Muscle of leg (tissue), 3 donors: ENCODE measurements at regions not wholly inside any gene's neighbourhood (a gene's known extent, or its start where the extent isn't known, plus 50 kb on each side); places are given as distances from the start of the nearest gene placed in this dataset.

Experiments used
- DNase-seq: peaks from one replicate; pipeline ENCODE4 v3.0.0; 2013
- H3K27ac ChIP-seq: one replicate; pipeline ENCODE4 v1.5.1; 2013; ENCODE audit warnings: mild to moderate bottlenecking, low read length, control low read depth
- H3K27me3 ChIP-seq: one replicate; pipeline ENCODE4 v1.6.1; 2013; ENCODE audit warnings: low read length; ENCODE audit not compliant: control insufficient read depth, insufficient read depth
- H3K36me3 ChIP-seq: one replicate; pipeline ENCODE4 v1.6.1; 2013; ENCODE audit warnings: low read length; ENCODE audit not compliant: control insufficient read depth, insufficient read depth
- H3K4me1 ChIP-seq: one replicate; pipeline ENCODE4 v1.6.1; 2013; ENCODE audit warnings: low read length; ENCODE audit not compliant: control insufficient read depth, insufficient read depth
- H3K4me3 ChIP-seq: one replicate; pipeline ENCODE4 v1.5.1; 2013; ENCODE audit warnings: low read length, control low read depth
- H3K9me3 ChIP-seq: replicated peaks from 2 replicates; pipeline ENCODE4 v1.6.1; 2013; ENCODE audit warnings: low read depth, low read length; ENCODE audit not compliant: control insufficient read depth
- WGBS: methylation state at CpG from one replicate; pipeline ENCODE4 v1.1.5; 2013; ENCODE audit warnings: missing lambda C conversion rate; ENCODE audit not compliant: insufficient coverage; 5-methylcytosine and 5-hydroxymethylcytosine counted together

DNA sequence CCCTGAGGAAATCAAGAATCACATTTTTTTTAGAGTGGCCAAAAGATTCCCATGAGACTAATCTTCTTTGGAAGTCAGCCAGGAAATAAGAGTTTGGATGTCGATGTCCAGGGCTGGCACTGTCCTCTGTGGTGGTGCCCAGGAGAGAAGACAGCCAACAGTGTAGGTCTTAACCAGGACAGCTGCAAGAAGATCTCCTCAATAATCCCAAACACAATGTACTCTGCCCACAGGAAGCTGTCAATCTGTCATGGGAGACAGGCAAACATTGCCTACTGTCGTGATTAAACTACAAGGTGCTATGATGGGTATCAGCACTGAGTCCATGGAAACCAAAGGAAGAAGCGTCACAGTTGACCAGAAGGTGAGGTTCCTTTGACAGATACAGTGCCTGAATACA, 174.1 kb downstream of the PIK3R1 start:
- DNase-seq = no peak
- no CpG with 5 or more reads among the region's 3 CpGs for WGBS
- H3K4me3 ChIP-seq = no peak overlapping the region
- H3K27me3 ChIP-seq = no peaks in the 10 kb centered on the region
- H3K36me3 ChIP-seq = no peaks in the 10 kb centered on the region
- H3K4me1 ChIP-seq = no peaks in the 10 kb centered on the region
- H3K9me3 ChIP-seq = peaks cover 2% of the 10 kb centered on the region
- no peak overlapping the region for H3K27ac ChIP-seq

DNA sequence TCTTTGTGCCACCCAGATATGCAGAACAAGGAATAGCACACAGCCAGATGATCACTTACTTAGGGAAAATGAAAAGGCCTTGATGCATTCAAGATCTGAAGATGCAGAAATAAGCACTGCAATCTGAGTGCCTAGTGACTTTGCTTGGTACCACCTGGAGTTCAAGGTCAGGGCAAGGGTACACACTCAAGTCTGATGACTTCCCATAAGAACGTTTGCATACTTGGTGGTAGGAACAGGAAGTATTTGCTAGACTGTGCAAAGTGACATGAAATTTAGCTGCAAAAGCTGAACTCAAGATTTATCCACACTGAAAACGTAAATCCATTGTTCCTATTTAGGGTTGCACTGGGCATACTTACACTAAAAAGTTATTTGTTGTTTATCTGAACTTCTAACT, 177.1 kb downstream of the PIK3R1 start:
- Histone ChIP-seq H3K36me3 (no peaks in the 10 kb centered on the region), H3K4me3 (no peak overlapping the region)
- no CpG with 5 or more reads among the region's 2 CpGs for WGBS

DNA sequence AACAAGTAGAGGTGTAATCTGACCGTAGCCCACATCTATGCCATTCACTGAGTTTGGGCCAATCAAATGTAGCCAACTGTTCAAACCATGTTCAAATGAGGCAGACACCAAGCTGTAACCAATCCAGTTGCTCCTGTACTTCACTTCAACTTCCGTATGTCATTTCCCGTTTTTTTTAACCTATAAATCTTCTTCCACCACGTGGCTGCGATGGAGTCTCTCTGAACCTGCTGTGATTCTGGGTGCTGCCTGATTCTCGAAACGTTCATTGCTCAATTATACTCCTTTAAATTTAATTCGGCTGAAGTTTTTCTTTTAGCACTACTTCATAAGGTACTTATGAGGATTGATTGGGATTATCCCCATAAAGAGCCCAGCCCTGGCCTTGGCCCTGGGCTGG, 179.7 kb downstream of the PIK3R1 start:
- WGBS = 90% methylated on average over 3 of the region's 8 CpGs
- Histone ChIP-seq H3K9me3 (peaks cover 3% of the 10 kb centered on the region), H3K4me1 (no peaks in the 10 kb centered on the region), H3K27ac (no peak overlapping the region), H3K36me3 (no peaks in the 10 kb centered on the region), H3K4me3 (no peak overlapping the region), H3K27me3 (no peaks in the 10 kb centered on the region)
- DNase-seq = no peak

More for the DNA sequence above, 177.1 kb downstream of the PIK3R1 start:
- Histone ChIP-seq H3K9me3 (peaks cover 2% of the 10 kb centered on the region), H3K27ac (no peak overlapping the region), H3K27me3 (no peaks in the 10 kb centered on the region), H3K4me1 (no peaks in the 10 kb centered on the region)
- no peak for DNase-seq

- H3K4me1 ChIP-seq = no peaks in the 10 kb centered on the region
- H3K4me3 ChIP-seq = no peak overlapping the region
- H3K27me3 ChIP-seq = no peaks in the 10 kb centered on the region
- H3K9me3 ChIP-seq = peaks cover 3% of the 10 kb centered on the region
- DNase-seq = no peak
- no CpG with 5 or more reads among the region's 2 CpGs for WGBS
- H3K36me3 ChIP-seq = no peaks in the 10 kb centered on the region
- H3K27ac ChIP-seq = no peak overlapping the region
Measured at GRCh38 chr5:68395926-68396511, 180.5 kb downstream of the PIK3R1 start.

DNA sequence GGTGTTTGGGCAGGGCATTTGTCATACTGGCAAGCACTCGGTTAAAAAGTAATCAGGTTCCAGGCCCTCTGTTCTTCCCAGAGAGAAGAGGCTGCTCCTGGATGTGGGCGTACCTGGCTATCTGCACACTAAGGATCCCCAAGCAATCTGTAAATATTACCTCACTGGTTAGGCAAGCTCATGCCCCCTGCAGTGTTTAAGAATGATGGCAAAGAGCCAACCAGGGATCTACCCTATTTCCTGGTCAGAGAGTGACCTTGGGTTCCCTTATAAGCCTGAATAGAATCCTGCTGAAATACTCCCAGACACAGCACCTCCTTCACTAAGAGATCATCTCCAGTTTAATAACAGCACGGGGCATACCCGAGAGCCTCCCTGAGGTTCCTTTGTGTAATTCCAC, 181.2 kb downstream of the PIK3R1 start:
- no peaks in the 10 kb centered on the region for H3K36me3 ChIP-seq
- H3K4me3 ChIP-seq = no peak overlapping the region
- H3K27ac ChIP-seq = no peak overlapping the region
- WGBS = 66% methylated on average over 2 of the region's 4 CpGs
- H3K4me1 ChIP-seq = no peaks in the 10 kb centered on the region
- no peak for DNase-seq
- no peaks in the 10 kb centered on the region for H3K27me3 ChIP-seq
- H3K9me3 ChIP-seq = peaks cover 3% of the 10 kb centered on the region

DNA sequence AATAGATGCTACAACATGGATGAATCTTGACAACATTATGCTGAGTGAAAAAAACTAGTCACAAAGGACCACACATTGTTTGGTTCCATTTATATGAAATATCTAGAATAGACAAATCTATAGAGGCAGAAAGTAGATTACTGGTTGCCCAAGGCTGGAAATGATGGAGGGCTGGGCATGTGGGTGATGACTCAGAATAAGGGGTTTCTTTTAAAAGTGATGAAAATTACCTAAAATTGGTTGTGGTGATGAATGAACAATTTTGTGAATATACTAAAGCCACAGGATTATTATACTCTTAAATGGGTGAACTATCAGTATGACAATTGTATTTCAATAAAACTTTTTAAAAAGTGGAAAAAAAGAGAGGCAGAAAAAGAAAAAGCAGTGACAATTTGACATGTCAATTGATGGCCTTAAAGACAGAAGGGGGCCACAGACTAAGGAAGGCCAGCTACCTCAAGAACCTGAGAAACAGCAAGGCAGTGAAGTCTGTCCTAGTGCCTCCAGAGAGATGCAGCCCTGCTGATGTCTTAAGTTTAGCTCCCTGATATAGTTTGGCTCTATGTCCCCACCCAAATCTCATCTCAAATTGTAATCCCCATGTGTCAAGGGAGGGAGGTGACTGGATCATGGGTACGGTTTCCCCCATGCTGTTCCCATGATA, 182.7 kb downstream of the PIK3R1 start:
- DNase-seq = no peak
- H3K27me3 ChIP-seq = no peaks in the 10 kb centered on the region
- H3K4me1 ChIP-seq = no peaks in the 10 kb centered on the region
- peaks cover 3% of the 10 kb centered on the region for H3K9me3 ChIP-seq
- no peaks in the 10 kb centered on the region for H3K36me3 ChIP-seq
- no CpG with 5 or more reads among the region's 1 CpG for WGBS
- no peak overlapping the region for H3K27ac ChIP-seq
- no peak overlapping the region for H3K4me3 ChIP-seq

GRCh38 chr5:68403301-68403700, 187.7 kb downstream of the PIK3R1 start:
- Histone ChIP-seq H3K4me3 (no peak overlapping the region), H3K4me1 (peaks cover 6% of the 10 kb centered on the region), H3K27me3 (no peaks in the 10 kb centered on the region), H3K9me3 (no peaks in the 10 kb centered on the region), H3K36me3 (no peaks in the 10 kb centered on the region), H3K27ac (no peak overlapping the region)
- no peak for DNase-seq
- no CpG with 5 or more reads among the region's 4 CpGs for WGBS

- no peak for DNase-seq
- H3K36me3 ChIP-seq = no peaks in the 10 kb centered on the region
- H3K27ac ChIP-seq = no peak overlapping the region
- no peak overlapping the region for H3K4me3 ChIP-seq
- H3K27me3 ChIP-seq = no peaks in the 10 kb centered on the region
- H3K9me3 ChIP-seq = no peaks in the 10 kb centered on the region
- H3K4me1 ChIP-seq = peaks cover 6% of the 10 kb centered on the region
Measured at GRCh38 chr5:68404246-68404645, 188.7 kb downstream of the PIK3R1 start.

DNA sequence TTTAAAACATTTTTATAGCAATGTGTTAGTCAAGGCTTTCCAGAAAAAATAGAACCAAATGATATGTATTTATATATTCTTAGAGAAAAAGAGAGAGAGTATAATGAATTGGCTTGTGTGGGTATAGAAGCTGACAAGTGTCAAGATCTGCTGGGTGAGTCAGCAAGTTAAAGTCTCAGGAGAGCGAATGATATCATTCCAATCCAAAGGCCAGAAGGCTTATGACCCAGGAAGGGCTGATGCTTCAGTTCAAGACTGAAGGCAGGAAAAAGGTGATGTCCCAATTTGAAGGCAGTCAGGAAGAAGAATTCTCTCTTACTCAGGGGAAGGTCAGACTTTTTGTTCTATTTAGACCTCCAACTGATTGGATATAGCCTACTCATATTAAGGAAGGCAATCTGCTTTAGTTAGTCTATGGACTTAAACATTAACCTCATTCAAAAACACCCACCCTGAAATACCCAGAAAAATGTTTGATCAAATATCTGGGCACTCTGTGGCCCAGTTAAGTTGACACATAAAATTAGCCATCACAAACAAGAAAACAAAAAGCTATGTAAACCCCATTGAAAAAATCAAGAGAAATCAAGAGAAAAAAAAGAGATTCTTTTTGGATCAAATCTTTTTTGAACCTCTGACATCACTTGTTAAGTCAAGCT, 189.6 kb downstream of the PIK3R1 start:
- H3K27ac ChIP-seq = no peak overlapping the region
- peaks cover 6% of the 10 kb centered on the region for H3K4me1 ChIP-seq
- H3K36me3 ChIP-seq = no peaks in the 10 kb centered on the region
- no peak for DNase-seq
- H3K9me3 ChIP-seq = no peaks in the 10 kb centered on the region
- H3K4me3 ChIP-seq = no peak overlapping the region
- H3K27me3 ChIP-seq = no peaks in the 10 kb centered on the region
- 89% methylated on average over 1 of the region's 1 CpG for WGBS

DNA sequence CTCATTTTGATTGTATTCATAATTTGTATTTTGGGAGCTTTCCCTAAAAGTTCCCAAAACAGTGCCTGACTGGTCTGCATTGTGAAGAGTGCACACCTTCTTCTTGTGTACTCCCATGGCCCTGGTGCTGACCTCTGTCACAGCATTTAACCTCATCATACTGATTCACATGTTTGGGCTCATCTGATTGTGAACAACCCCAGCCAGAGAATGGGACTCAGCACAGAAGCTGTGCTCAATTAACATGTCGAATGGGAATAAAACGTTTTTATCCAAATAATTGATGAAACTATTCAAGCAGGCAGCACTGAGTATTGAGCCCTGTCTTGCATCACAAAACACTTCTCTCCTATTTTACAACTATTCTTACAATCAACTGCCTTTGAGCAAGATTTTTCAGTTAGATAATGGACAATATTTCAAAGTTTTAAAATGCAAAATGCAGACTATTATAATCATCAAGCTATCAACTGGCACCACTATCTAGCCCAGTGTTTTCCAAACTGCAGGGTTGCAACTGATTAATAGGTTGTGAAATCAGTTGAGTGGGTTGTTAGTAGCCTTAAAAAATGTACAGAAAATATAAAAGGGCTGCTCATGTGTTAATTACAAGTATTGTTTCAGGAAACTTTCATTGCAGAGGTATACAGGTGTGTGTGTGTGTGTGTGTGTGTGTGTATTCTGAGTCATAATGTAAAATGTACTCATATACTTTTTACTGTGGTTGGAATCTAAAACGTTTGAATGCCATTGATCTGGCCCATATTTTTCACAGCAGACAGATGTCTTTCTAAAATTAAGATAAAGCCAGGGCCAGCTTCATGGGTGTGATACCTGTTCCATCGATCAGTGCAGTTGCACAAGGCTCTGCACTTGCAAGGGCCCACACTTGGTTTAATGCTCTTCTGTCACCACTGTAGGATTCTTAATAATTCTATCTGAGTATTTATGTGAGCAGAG, 190.5 kb downstream of the PIK3R1 start:
- Histone ChIP-seq H3K27me3 (no peaks in the 10 kb centered on the region), H3K4me3 (no peak overlapping the region), H3K27ac (no peak overlapping the region), H3K36me3 (no peaks in the 10 kb centered on the region), H3K4me1 (peaks cover 6% of the 10 kb centered on the region), H3K9me3 (no peaks in the 10 kb centered on the region)
- 48% methylated on average over 4 of the region's 4 CpGs for WGBS
- DNase-seq = no peak
